GM18507 (cell line): ENCODE measurements at regions not wholly inside any gene's neighbourhood (a gene's known extent, or its start where the extent isn't known, plus 50 kb on each side); places are given as distances from the start of the nearest gene placed in this dataset.
"Not testable (repeated sequence)": the region's sequence is repeated elsewhere in the genome, so short reads cannot be mapped to it uniquely, and the experiment has no call there.

Source experiments
- DNase-seq: peaks from one replicate; pipeline ENCODE4 v3.0.0; 2011; ENCODE audit warnings: low read depth; ENCODE audit not compliant: insufficient read length; ENCODE audit errors: extremely low spot score
- FAIRE-seq: peaks from 2 replicates; lab custom pipeline; 2011; peaks lifted over from hg19 to GRCh38; lab: Jason Lieb, UNC

DNA sequence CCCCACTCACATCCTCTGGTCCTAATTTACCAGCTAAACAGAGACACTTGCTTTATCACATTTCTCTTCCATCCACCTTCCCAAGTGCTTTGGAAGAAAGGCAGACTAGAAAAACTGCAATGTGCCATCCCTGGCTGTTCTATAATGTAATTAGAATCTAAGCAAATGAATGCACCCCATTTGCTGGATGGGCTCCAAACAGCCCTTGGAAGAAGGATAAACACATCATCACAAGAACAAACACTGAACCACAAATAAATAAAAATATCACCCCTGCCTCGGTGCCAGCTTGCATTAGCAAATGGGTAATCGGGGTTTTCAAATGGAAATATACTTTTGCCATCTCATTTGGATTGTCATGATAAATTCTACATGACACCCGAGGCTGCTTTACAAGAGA is 296.6 kb upstream of the ISX start:
- no peak for DNase-seq

DNA sequence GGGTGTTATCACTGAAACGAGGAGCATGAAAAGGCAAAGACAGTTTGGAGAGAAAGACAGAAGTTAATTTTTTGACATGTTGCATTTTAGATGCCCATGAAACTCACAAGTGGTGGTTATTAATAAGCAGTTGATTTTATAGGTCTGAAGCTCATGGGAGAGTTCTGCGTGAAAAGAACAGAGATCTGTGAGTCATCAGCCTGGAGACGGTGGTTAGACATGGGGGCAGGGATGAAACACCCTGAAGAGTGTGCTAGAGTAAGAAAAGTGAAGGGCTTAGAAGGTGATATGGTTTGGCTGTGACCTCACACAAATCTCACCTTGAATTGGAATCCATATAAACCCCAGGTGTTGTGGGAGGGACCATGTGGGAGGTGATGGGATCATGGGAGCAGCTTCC is 289.1 kb upstream of the ISX start:
- no peak for DNase-seq
- FAIRE-seq, result no peak

More for the DNA sequence above, 296.6 kb upstream of the ISX start:
- FAIRE-seq, result no peak

DNA sequence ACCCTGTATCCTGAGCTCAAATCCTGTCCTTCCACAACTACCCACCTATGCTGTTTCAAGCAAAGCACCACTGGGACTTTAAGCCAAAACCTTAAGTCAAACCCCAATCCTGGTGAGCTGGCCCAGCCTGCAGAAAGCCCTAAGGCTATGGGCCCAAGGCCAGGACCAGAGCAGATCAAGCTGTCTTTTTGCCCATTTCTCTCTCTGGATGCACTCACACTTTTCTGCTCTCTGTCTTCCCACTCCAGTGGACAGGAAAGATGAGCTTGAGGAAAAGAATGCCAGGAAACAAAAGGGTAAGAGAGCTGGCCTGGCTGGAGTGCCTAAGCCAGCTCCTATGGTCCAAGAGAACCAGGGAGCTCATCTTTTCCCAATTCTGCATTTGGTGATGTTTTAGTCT is 284.3 kb upstream of the ISX start:
- DNase-seq (no peak), FAIRE-seq (no peak)

DNA sequence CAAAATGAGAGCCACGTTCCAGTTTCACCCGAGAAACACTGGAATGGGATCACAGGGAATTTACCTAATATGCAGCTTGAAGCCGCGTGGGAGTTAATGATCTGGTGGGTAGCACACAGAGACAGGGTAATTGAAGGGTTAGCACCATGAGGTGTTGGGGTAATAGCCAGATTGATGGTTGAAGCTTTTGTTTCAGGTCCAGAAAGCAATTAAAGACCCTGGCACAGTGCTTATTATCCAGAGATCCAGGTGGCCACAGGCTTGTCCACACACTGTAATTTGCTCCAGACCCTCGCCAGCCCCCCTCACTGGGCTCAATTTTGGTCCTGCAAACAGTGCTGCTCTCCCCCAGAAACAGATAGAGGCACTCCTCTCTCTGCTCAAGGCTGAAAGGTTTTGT is 282.5 kb upstream of the ISX start:
- no peak for FAIRE-seq
- DNase-seq, result no peak

- FAIRE-seq, result no peak
- no peak for DNase-seq
Observed at GRCh38 chr22:34784056-34784455, 281.9 kb upstream of the ISX start.

DNA sequence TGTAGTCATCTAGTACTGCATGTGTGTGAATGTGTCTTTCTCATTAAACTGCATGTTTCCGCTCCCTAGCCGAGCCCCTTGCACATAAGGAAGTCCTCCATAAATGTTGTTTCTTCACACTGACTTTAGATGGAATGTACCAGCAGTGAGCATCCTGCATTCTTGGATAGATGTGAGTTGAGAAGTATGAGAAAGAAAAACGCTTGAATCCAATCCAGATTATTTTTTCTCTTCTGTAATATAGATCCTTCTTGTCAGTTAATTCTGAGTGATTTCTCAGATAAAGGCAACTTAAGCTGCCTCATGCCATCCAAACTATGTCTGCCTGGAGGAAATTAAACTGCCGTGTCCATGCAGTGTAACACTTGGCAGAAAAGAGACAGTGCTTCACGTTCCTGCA is 268.1 kb upstream of the ISX start:
- DNase-seq (no peak), FAIRE-seq (no peak)

GRCh38 chr22:34798605-34799004 is 267.4 kb upstream of the ISX start:
- no peak for DNase-seq
- FAIRE-seq, result no peak

DNA sequence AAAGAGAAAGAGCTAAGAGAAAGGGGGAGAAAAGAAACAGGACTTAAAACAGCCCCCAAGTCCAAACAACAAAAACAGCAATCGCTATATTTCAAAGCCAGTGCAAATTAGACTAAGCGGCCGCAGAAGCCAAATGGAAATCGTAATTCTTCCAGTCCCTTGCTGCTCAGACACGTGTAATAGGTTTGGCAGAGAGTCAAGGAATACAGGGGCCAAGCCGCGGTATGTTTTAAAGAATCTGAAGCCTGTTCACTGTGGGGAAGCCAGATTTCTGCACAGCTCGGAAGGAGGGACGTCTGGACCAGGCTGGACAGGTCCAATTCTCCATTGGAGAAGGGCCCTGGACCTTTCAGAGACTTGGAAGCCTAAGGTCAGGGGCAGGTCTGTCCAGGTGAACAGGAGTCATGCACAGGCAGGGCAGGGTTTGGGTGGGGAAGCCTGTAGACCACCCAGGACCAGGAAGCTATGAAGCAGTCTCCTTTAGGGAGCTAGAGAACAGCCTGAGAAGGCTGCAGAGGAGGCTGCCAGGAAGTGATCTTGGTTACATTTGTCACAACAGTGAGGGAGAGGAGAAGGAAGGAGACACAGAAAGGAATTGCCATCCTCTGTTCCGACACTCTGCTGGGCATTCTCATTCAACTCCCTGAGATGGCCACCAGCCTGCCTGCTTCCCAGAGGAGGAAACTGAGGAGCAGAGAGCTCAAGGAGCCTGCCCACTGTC is 265.5 kb upstream of the ISX start:
- no peak for FAIRE-seq
- DNase-seq, result no peak

DNA sequence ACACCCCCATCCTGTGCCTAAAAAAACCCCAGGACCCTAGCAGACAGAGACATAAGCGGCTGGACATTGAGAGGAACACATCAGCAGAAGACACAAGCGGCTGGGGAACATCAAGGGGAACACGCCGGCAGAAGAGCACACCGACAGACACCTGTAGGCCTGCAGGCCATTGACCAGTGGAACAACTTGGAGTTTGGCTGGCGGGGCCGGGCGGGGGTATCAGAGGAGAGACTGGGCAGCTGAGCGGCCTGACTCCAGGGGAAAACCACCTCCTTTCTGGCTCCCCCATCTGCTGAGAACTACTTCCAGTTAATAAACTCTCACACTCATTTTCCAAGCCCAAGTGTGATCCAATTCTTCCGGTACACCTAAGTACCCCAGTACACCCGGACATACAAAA is 264.7 kb upstream of the ISX start:
- FAIRE-seq (no peak), DNase-seq (no peak)

- DNase-seq, result no peak
- no peak for FAIRE-seq
Observed at GRCh38 chr22:34804091-34804490, 261.9 kb upstream of the ISX start.

GRCh38 chr22:34804604-34805003 is 261.4 kb upstream of the ISX start:
- FAIRE-seq, result no peak
- no peak for DNase-seq

GRCh38 chr22:34805771-34806170 is 260.2 kb upstream of the ISX start:
- DNase-seq, result no peak
- FAIRE-seq, result no peak

DNA sequence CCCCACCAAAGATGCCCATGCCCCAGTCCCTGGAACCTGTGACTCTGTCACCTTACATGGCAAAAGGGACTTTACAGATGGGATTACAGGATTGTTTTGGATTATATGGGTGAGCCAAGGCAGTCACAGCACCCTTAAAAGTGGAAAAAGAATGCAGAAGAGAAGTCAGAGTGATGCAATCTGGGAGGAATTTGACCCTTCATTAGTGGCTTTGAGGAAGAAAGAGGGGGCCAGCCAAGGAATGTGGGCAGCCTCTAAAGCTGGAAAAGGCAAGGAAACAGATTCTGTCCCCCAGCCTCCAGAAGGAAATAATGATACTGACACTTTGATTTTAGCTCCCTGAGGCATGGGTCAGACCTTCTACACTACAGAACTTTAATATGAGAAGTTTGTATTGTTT is 257.3 kb upstream of the ISX start:
- FAIRE-seq, result no peak
- DNase-seq, result no peak

DNA sequence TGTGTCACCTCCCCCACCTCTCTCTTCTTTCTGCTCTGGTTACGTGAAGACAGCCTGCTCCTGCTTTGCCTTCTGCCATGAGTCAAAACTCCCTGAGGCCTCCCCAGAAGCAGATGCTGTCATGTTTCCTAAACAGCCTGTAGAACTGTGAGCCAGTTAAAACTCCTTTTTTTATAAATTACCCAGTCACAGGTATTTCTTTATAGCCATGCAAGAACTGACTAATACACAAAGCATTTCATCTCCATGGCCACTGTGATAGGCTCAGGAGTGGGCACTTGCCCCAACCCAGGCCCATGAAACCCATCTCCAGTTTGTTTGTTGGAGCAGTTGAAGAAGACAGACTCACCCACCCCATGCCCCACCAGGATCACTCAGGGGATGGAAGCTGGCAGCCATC is 253.3 kb upstream of the ISX start:
- DNase-seq (no peak), FAIRE-seq (no peak)

GRCh38 chr22:34814260-34815025 is 251.5 kb upstream of the ISX start:
- FAIRE-seq (no peak), DNase-seq (no peak)

DNA sequence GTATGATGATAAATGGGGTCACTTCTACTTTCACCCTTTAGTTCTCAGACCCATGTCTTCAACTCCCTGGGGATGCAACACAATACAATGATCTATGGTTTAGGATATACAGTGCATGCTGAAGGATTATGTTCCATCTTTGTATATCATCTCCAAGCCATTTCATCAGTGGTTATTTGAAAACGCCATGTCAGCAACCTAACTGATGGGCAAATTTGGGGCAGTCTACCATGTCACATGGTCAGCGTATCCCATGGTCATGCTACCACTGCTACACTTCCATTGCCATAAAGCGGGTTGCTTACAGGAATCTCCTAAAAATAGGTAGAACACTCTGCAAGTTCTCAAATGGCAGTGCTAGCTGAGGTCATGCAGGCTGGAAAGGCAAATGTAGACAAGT is 236.5 kb upstream of the ISX start:
- FAIRE-seq (no peak), DNase-seq (no peak)

DNA sequence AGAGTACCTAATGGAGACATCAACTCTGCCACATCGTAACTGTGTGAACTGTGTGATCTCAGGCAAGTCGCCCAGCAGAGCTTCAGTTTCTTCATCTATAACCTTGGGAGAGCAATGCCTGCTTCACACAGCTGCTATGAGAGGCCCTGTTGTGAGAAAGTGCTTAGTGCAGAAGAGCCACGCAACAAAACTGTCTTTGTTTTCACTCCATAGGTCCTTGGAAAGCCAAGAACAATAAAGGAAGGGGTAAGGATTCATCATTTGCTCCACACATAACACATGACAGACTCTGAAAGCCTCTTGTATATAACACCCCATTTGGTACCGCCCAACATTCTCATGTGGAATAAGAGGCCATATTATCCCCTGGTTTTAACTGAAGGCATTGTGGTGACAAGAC is 231.9 kb upstream of the ISX start:
- DNase-seq, result no peak

GRCh38 chr22:34834541-34834940 is 231.4 kb upstream of the ISX start:
- not testable (repeated sequence) for DNase-seq, FAIRE-seq

More for the DNA sequence above, 231.9 kb upstream of the ISX start:
- FAIRE-seq, result no peak

- no peak for FAIRE-seq
Observed at GRCh38 chr22:34841331-34841771, 224.6 kb upstream of the ISX start.

GRCh38 chr22:34841911-34842310 is 224.0 kb upstream of the ISX start:
- DNase-seq (no peak), FAIRE-seq (no peak)

More at GRCh38 chr22:34841331-34841771, 224.6 kb upstream of the ISX start:
- DNase-seq, result no peak

DNA sequence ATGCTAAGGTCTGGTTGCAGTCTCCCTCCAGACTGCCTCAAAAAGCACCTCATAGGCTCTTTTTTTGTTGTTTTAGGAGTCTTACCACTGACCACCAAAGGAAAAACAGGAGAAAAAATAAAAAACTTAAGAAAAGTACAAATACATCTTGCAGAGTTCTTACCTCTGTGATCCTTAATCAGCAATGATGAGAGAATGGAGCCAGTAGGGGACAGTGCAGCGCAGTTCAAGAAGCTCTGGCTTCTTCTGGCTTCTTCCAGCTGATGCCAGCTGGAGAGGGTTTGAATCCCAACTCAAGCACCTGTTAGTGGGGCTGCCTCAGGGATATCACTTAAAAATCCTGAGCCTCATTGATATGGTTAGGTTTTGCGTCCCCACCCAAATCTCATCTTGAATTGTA is 223.3 kb upstream of the ISX start:
- FAIRE-seq, result no peak

More for the DNA sequence above, 223.3 kb upstream of the ISX start:
- no peak for DNase-seq
